ENCODE measurements at regions not wholly inside any gene's neighbourhood (a gene's known extent, or its start where the extent isn't known, plus 50 kb on each side); places are given as distances from the start of the nearest gene placed in this dataset.

GRCh38 chr13:71939186-71939585 is 72.2 kb upstream of the DACH1 start:
- ChIA-PET CTCF (no interaction called here), POLR2A (no interaction called here)
- no peaks in the 10 kb centered on the region for H3K36me3 Mint-ChIP-seq (ENCODE audit: low read depth)
- H3K4me3 Mint-ChIP-seq, result no peak overlapping the region
- TF ChIP-seq CTCF (IDR thresholded peaks at IDR 0.05), result no peak
- H3K4me1 Mint-ChIP-seq (ENCODE audit: low read depth), result no peaks in the 10 kb centered on the region
- no peak overlapping the region for H3K27ac Mint-ChIP-seq
- Histone ChIP-seq H3K27ac (ENCODE audit: low read depth in 1 of 2, low read length in 2 of 2) (no peak overlapping the region), H3K9me3 (ENCODE audit: control insufficient read depth in 1 of 2, insufficient read depth in 1 of 2, low read length in 2 of 2) (peaks cover 0 to 8% of the 10 kb centered on the region in 2 experiments), H3K36me3 (ENCODE audit: insufficient read depth, low read length) (no peaks in the 10 kb centered on the region), H3K4me1 (ENCODE audit: insufficient read depth, low read length) (no peaks in the 10 kb centered on the region), H3K4me3 (ENCODE audit: low read length) (no peak overlapping the region), H3K27me3 (ENCODE audit: control insufficient read depth in 1 of 2, insufficient read depth in 2 of 2, low read length in 2 of 2) (no peaks in the 10 kb centered on the region)
- intact Hi-C loops (cut with DNase I, micrococcal nuclease), result no loop called here
- ATAC-seq (ENCODE audit: poor library complexity) (no peak), DNase-seq (no peak)
- no peaks in the 10 kb centered on the region for H3K9me3 Mint-ChIP-seq
- no peaks in the 10 kb centered on the region for H3K27me3 Mint-ChIP-seq

GRCh38 chr13:71935166-71935840 is 68.3 kb upstream of the DACH1 start:
- Histone ChIP-seq H3K27me3 (ENCODE audit: control insufficient read depth in 1 of 2, insufficient read depth in 2 of 2, low read length in 2 of 2) (no peaks in the 10 kb centered on the region), H3K36me3 (ENCODE audit: insufficient read depth, low read length) (no peaks in the 10 kb centered on the region), H3K27ac (ENCODE audit: low read depth in 1 of 2, low read length in 2 of 2) (no peak overlapping the region), H3K4me3 (ENCODE audit: low read length) (no peak overlapping the region), H3K9me3 (ENCODE audit: control insufficient read depth in 1 of 2, insufficient read depth in 1 of 2, low read length in 2 of 2) (peaks cover 0 to 4% of the 10 kb centered on the region in 2 experiments), H3K4me1 (ENCODE audit: insufficient read depth, low read length) (no peaks in the 10 kb centered on the region)
- POLR2A ChIA-PET, result no interaction called here
- Mint-ChIP-seq H3K27me3 (no peaks in the 10 kb centered on the region), H3K9me3 (no peaks in the 10 kb centered on the region), H3K4me1 (ENCODE audit: low read depth) (no peaks in the 10 kb centered on the region), H3K4me3 (no peak overlapping the region), H3K36me3 (ENCODE audit: low read depth) (no peaks in the 10 kb centered on the region), H3K27ac (no peak overlapping the region)
- CTCF ChIA-PET, result no interaction called here
- intact Hi-C loops (cut with DNase I, micrococcal nuclease), result no loop called here
- no peak for TF ChIP-seq CTCF (IDR thresholded peaks at IDR 0.05)
- ATAC-seq (ENCODE audit: poor library complexity) (no peak), DNase-seq (no peak)

- no peaks in the 10 kb centered on the region for H3K4me1 ChIP-seq (ENCODE audit: insufficient read depth, low read length)
- Mint-ChIP-seq H3K9me3 (peaks cover 3% of the 10 kb centered on the region), H3K27ac (no peak overlapping the region), H3K4me3 (no peak overlapping the region), H3K4me1 (ENCODE audit: low read depth) (no peaks in the 10 kb centered on the region), H3K27me3 (no peaks in the 10 kb centered on the region), H3K36me3 (ENCODE audit: low read depth) (no peaks in the 10 kb centered on the region)
- H3K9me3 ChIP-seq (ENCODE audit: control insufficient read depth in 1 of 2, insufficient read depth in 1 of 2, low read length in 2 of 2), result no peaks in the 10 kb centered on the region
- H3K27me3 ChIP-seq (ENCODE audit: control insufficient read depth in 1 of 2, insufficient read depth in 2 of 2, low read length in 2 of 2), result no peaks in the 10 kb centered on the region
- H3K27ac ChIP-seq (ENCODE audit: low read depth in 1 of 2, low read length in 2 of 2), result no peak overlapping the region
- ChIA-PET POLR2A (no interaction called here), CTCF (no interaction called here)
- ATAC-seq (ENCODE audit: poor library complexity), result no peak
- no peak overlapping the region for H3K4me3 ChIP-seq (ENCODE audit: low read length)
- intact Hi-C loops (cut with DNase I, micrococcal nuclease), result no loop called here
- no peaks in the 10 kb centered on the region for H3K36me3 ChIP-seq (ENCODE audit: insufficient read depth, low read length)
- TF ChIP-seq CTCF (IDR thresholded peaks at IDR 0.05), result no peak
- no peak for DNase-seq
Measured at GRCh38 chr13:71924931-71925330, 57.9 kb upstream of the DACH1 start.
